ENCODE measurements at regions not wholly inside any gene's neighbourhood (a gene's known extent, or its start where the extent isn't known, plus 50 kb on each side); places are given as distances from the start of the nearest gene placed in this dataset.

DNA sequence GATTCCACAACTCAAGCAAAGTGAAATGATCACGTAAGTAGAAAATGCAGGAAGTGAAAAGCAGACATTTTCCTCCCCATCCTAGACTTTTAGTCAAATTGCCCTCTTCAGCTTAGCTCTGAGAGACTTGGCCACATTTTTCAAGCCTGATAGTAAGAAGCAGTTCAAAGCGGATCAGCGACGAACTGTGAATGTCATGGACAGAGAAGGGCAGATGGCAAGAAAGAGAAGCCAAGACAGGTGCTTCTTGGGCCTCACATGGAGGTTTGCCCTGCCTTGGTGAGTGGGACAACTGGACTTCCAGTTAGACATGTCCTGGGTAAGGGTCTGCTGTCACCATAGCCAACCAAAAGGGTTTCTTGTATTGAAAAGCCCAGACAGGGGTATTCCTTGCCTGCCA is 291.5 kb downstream of the MED10 start:
- Histone ChIP-seq H3K27me3 (no peaks in the 10 kb centered on the region), H3K9me3 (no peaks in the 10 kb centered on the region), H3K27ac (no peak overlapping the region), H3K4me1 (no peaks in the 10 kb centered on the region), H3K36me3 (no peaks in the 10 kb centered on the region), H3K4me3 (no peak overlapping the region)
- TF ChIP-seq, protein P1, sequence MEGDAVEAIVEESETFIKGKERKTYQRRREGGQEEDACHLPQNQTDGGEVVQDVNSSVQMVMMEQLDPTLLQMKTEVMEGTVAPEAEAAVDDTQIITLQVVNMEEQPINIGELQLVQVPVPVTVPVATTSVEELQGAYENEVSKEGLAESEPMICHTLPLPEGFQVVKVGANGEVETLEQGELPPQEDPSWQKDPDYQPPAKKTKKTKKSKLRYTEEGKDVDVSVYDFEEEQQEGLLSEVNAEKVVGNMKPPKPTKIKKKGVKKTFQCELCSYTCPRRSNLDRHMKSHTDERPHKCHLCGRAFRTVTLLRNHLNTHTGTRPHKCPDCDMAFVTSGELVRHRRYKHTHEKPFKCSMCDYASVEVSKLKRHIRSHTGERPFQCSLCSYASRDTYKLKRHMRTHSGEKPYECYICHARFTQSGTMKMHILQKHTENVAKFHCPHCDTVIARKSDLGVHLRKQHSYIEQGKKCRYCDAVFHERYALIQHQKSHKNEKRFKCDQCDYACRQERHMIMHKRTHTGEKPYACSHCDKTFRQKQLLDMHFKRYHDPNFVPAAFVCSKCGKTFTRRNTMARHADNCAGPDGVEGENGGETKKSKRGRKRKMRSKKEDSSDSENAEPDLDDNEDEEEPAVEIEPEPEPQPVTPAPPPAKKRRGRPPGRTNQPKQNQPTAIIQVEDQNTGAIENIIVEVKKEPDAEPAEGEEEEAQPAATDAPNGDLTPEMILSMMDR (IDR thresholded peaks at IDR 0.05), result no peak
- TF ChIP-seq POLR2A (IDR thresholded peaks at IDR 0.05) (no peak), POLR2AphosphoS5 (IDR thresholded peaks at IDR 0.05) (no peak)
- intact Hi-C loops (cut with DNase I; ENCODE audit: low total_unique reads), result no loop called here
- no peak for DNase-seq (ENCODE audit: low spot score in 2 of 2)

DNA sequence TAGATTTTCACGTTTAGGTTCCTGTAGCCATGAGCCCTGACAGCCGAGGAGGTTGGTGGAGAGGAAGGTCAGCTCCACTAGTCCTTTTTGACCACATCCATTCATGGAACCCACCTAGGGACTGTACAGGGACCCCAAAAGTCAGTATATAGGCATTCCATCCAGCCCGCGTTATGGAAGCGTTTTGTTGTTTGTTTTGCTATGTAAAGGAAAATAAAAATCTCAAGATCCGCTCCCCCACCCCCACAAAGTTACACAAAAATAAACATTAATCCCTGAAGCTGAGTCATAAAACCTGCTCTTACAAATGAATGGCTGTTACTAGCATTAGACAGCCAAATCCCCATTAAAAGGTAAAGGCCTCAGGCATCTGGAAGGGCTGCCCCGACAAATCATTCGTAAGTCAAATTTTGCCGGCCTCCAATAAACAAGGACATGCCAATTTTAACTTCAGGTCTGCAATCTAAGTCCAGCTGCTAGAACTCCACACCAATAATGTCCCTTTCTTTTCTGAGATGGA is 292.9 kb downstream of the MED10 start:
- no peak for DNase-seq (ENCODE audit: low spot score in 2 of 2)
- TF ChIP-seq POLR2AphosphoS5 (IDR thresholded peaks at IDR 0.05), result no peak
- TF ChIP-seq, protein P1 (IDR thresholded peaks at IDR 0.05), result no peak
- no peak for TF ChIP-seq POLR2A (IDR thresholded peaks at IDR 0.05)
- intact Hi-C loops (cut with DNase I; ENCODE audit: low total_unique reads), result no loop called here

DNA sequence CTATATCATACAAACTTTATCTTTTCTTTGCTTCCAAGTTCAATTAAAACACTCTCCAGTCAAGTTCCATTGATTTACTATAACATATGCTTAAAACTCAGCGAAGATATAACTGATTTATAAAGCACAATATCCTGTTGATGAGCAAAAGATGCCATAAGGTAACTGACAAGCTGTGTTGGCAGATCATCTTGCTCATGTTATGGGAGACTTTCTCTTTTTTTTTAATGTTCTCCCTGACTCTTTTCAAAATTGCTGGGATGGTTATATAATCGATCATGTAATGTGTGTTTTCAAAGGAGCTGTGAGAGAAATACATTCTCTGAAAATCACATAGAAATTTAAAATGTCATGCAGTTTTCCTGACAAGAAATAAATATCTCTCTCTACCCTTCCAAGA is 293.5 kb downstream of the MED10 start:
- Histone ChIP-seq H3K27me3 (no peaks in the 10 kb centered on the region), H3K27ac (no peak overlapping the region), H3K9me3 (no peaks in the 10 kb centered on the region), H3K4me3 (no peak overlapping the region), H3K36me3 (no peaks in the 10 kb centered on the region), H3K4me1 (no peaks in the 10 kb centered on the region)
- intact Hi-C loops (cut with DNase I; ENCODE audit: low total_unique reads), result no loop called here
- no peak for DNase-seq (ENCODE audit: low spot score in 2 of 2)
- TF ChIP-seq POLR2A (IDR thresholded peaks at IDR 0.05), result no peak
- TF ChIP-seq, protein P1 (IDR thresholded peaks at IDR 0.05), result no peak
- TF ChIP-seq POLR2AphosphoS5 (IDR thresholded peaks at IDR 0.05), result no peak

More for the DNA sequence above, 292.9 kb downstream of the MED10 start:
- Histone ChIP-seq H3K36me3 (no peaks in the 10 kb centered on the region), H3K9me3 (no peaks in the 10 kb centered on the region), H3K27ac (no peak overlapping the region), H3K4me1 (no peaks in the 10 kb centered on the region), H3K4me3 (no peak overlapping the region), H3K27me3 (no peaks in the 10 kb centered on the region)

DNA sequence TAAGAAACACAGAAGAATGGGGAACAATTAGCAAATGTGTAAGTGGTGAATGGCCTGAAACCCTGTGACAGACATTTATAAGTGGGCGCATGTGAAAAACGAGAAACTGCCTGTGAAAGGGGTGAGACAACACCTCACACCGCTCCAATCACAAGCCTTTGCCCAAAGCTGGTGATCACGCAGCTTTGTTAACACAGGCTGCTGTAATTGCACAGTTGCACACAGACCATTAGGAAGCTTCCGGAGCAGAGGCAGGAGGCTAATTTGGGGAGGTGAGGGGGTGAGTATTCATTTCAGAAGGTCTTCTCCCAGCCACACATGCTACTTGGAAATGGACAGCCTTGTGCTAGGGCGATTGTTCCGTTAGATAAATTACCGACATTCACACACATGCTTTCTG is 294.0 kb downstream of the MED10 start:
- Histone ChIP-seq H3K9me3 (no peaks in the 10 kb centered on the region), H3K27me3 (no peaks in the 10 kb centered on the region), H3K4me3 (no peak overlapping the region), H3K4me1 (no peaks in the 10 kb centered on the region), H3K36me3 (no peaks in the 10 kb centered on the region), H3K27ac (no peak overlapping the region)
- intact Hi-C loops (cut with DNase I; ENCODE audit: low total_unique reads), result no loop called here
- DNase-seq (ENCODE audit: low spot score in 2 of 2), result no peak
- TF ChIP-seq, protein P1 (IDR thresholded peaks at IDR 0.05), result no peak
- TF ChIP-seq POLR2AphosphoS5 (IDR thresholded peaks at IDR 0.05), result no peak
- TF ChIP-seq POLR2A (IDR thresholded peaks at IDR 0.05), result no peak

DNA sequence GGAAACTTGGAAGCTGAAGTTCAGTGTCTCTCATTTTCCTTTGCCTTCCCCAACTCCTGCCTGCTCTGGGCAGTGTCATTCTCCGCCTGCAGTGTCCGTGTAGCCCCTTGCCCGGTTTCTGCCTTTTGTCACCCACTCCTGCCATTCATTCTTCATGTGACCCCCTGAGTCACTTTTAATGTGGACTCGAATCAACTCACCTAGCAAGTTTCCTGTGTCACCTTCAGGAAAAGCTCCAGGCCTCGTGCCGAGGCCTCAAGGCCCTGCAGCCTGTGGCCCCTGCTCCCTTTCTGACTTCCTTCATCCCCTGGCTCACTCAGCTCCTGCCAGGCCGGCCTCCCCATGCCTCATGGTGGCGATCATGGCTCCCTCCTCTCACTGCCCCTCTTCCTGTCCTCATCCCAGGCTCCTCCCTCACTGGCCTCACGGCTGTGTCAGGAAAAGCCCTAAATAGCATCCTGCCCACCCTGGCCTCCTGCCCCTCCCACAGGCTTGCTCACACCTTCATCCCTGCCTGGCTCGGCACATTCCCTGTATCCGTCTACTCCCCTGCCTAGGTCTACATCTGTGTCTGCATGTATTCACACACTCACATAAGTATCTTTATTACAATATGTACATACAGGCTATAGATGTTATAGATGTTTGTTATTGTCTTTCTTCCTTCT is 294.9 kb downstream of the MED10 start:
- no peaks in the 10 kb centered on the region for H3K36me3 ChIP-seq
- H3K4me1 ChIP-seq, result no peaks in the 10 kb centered on the region
- H3K27ac ChIP-seq, result no peak overlapping the region
- intact Hi-C loops (cut with DNase I; ENCODE audit: low total_unique reads), result no loop called here
- H3K4me3 ChIP-seq, result no peak overlapping the region
- DNase-seq (ENCODE audit: low spot score in 2 of 2), result no peak
- no peaks in the 10 kb centered on the region for H3K9me3 ChIP-seq
- H3K27me3 ChIP-seq, result no peaks in the 10 kb centered on the region
- no peak for TF ChIP-seq POLR2AphosphoS5 (IDR thresholded peaks at IDR 0.05)
- TF ChIP-seq, protein P1 (IDR thresholded peaks at IDR 0.05), result no peak
- TF ChIP-seq POLR2A (IDR thresholded peaks at IDR 0.05), result no peak

All from breast epithelium (tissue), 4 donors.